Activated CD4-positive, CD25-positive, alpha-beta regulatory T cell treated with anti-CD3 and anti-CD28 coated beads, Interleukin-2, amount 50 U/mL, for 16 hours (primary cell): ENCODE measurements at regions not wholly inside any gene's neighbourhood (a gene's known extent, or its start where the extent isn't known, plus 50 kb on each side); places are given as distances from the start of the nearest gene placed in this dataset.

Experiments
- DNase-seq: peaks from one replicate; pipeline ENCODE4 v3.0.0-alpha.2; 2020; ENCODE audit warnings: low read depth, low spot score

- DNase-seq: no peak
Observed at GRCh38 chr2:144082327-144082726, 437.6 kb downstream of the ZEB2 start.

GRCh38 chr2:144081272-144081671 lies 438.6 kb downstream of the ZEB2 start:
- DNase-seq: no peak

GRCh38 chr2:144079803-144080202 lies 440.1 kb downstream of the ZEB2 start:
- DNase-seq: no peak

GRCh38 chr2:144078802-144079724 lies 440.9 kb downstream of the ZEB2 start:
- no peak for DNase-seq

- DNase-seq: no peak
Observed at GRCh38 chr2:144078106-144078505, 441.8 kb downstream of the ZEB2 start.

- DNase-seq: no peak
Observed at GRCh38 chr2:144074450-144074849, 445.5 kb downstream of the ZEB2 start.

- no peak for DNase-seq
Observed at GRCh38 chr2:144071461-144071860, 448.5 kb downstream of the ZEB2 start.

GRCh38 chr2:144067506-144067905 lies 452.4 kb downstream of the ZEB2 start:
- DNase-seq: no peak

- DNase-seq: no peak
Observed at GRCh38 chr2:144063602-144064001, 456.3 kb downstream of the ZEB2 start.

GRCh38 chr2:144054911-144055310 lies 465.0 kb downstream of the ZEB2 start:
- DNase-seq: no peak

- DNase-seq: no peak
Observed at GRCh38 chr2:144052083-144052482, 467.8 kb downstream of the ZEB2 start.

- no peak for DNase-seq
Observed at GRCh38 chr2:144049137-144049536, 470.8 kb downstream of the ZEB2 start.

- no peak for DNase-seq
Observed at GRCh38 chr2:144048631-144049060, 471.3 kb downstream of the ZEB2 start.

- no peak for DNase-seq
Observed at GRCh38 chr2:144042751-144043150, 477.2 kb downstream of the ZEB2 start.

- no peak for DNase-seq
Observed at GRCh38 chr2:144041612-144042011, 478.3 kb downstream of the ZEB2 start.

GRCh38 chr2:144040834-144041233 lies 479.1 kb downstream of the ZEB2 start:
- no peak for DNase-seq

- DNase-seq: no peak
Observed at GRCh38 chr2:144032566-144032965, 487.4 kb downstream of the ZEB2 start.

- DNase-seq: no peak
Observed at GRCh38 chr2:144030791-144031190, 489.1 kb downstream of the ZEB2 start.

GRCh38 chr2:144027593-144027992 lies 492.3 kb downstream of the ZEB2 start:
- DNase-seq: no peak

- no peak for DNase-seq
Observed at GRCh38 chr2:144026753-144027152, 493.2 kb downstream of the ZEB2 start.

GRCh38 chr2:144020047-144020446 lies 499.9 kb downstream of the ZEB2 start:
- no peak for DNase-seq

- no peak for DNase-seq
Observed at GRCh38 chr2:144015655-144016245, 504.2 kb downstream of the ZEB2 start.

- DNase-seq: no peak
Observed at GRCh38 chr2:144015036-144015435, 504.9 kb downstream of the ZEB2 start.
